ENCODE measurements at regions not wholly inside any gene's neighbourhood (a gene's known extent, or its start where the extent isn't known, plus 50 kb on each side); places are given as distances from the start of the nearest gene placed in this dataset.

DNA sequence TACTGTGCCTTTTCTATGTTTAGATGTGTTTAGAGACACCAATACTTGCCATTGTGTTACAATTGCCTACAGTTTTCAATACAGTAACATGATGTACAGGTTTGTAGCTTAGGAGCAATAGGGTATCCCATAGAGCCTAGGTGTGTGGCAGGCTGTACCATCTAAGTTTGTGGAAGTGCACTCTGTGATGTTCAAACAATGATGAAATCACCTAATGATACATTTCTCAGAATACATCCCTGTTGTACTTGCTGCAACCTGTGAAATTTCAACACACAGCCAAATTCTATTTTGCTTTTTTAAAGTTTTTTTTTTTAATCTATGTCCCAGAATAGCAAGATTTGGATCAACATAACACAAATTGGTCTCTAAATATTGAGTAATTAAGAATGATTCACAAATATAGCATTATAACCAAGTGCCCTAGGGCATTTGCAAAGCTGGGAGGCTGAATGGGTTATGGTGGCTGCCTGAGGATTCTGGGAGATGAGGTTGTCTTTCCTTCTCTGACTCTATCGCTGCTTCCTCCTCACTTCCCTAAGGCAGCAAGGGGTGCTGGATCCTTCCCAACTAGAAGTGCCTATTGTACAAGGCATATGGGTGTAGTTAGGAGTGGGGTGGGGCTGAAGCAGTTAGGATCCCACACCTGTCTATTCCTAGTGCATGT lies 78.3 kb downstream of the SKA1 start:
- H3K36me3 ChIP-seq (ENCODE audit: low read depth): no peaks in the 10 kb centered on the region
- no peaks in the 10 kb centered on the region for H3K9me3 ChIP-seq (ENCODE audit: severe bottlenecking)
- H3K27me3 ChIP-seq (ENCODE audit: insufficient read depth, poor library complexity, severe bottlenecking): no peaks in the 10 kb centered on the region
- no peak overlapping the region for H3K4me3 ChIP-seq (ENCODE audit: severe bottlenecking)
- H3K4me1 ChIP-seq (ENCODE audit: insufficient read depth, poor library complexity, severe bottlenecking): peaks cover 12% of the 10 kb centered on the region
- ATAC-seq (ENCODE audit: low read depth): peak; percentile 60
- H3K27ac ChIP-seq (ENCODE audit: poor library complexity, severe bottlenecking): peak overlapping the region; percentile 54
- no peak for TF ChIP-seq CTCF (IDR thresholded peaks at IDR 0.05; ENCODE audit: poor library complexity, severe bottlenecking)
- DNase-seq (ENCODE audit: low spot score): no peak

- no peaks in the 10 kb centered on the region for H3K27me3 ChIP-seq (ENCODE audit: insufficient read depth, poor library complexity, severe bottlenecking)
- H3K36me3 ChIP-seq (ENCODE audit: low read depth): no peaks in the 10 kb centered on the region
- no peak for ATAC-seq (ENCODE audit: low read depth)
- peaks cover 12% of the 10 kb centered on the region for H3K4me1 ChIP-seq (ENCODE audit: insufficient read depth, poor library complexity, severe bottlenecking)
- no peak for TF ChIP-seq CTCF (IDR thresholded peaks at IDR 0.05; ENCODE audit: poor library complexity, severe bottlenecking)
- H3K27ac ChIP-seq (ENCODE audit: poor library complexity, severe bottlenecking): peak overlapping the region; percentile 54
- DNase-seq (ENCODE audit: low spot score): no peak
- H3K9me3 ChIP-seq (ENCODE audit: severe bottlenecking): no peaks in the 10 kb centered on the region
- no peak overlapping the region for H3K4me3 ChIP-seq (ENCODE audit: severe bottlenecking)
Measured at GRCh38 chr18:50453732-50454131, 78.9 kb downstream of the SKA1 start.

GRCh38 chr18:50454387-50454988 lies 79.6 kb downstream of the SKA1 start:
- Histone ChIP-seq H3K9me3 (ENCODE audit: severe bottlenecking) (no peaks in the 10 kb centered on the region), H3K4me3 (ENCODE audit: severe bottlenecking) (no peak overlapping the region), H3K4me1 (ENCODE audit: insufficient read depth, poor library complexity, severe bottlenecking) (peaks cover 12% of the 10 kb centered on the region), H3K27me3 (ENCODE audit: insufficient read depth, poor library complexity, severe bottlenecking) (no peaks in the 10 kb centered on the region), H3K27ac (ENCODE audit: poor library complexity, severe bottlenecking) (peak overlapping the region; percentile 54), H3K36me3 (ENCODE audit: low read depth) (no peaks in the 10 kb centered on the region)
- peak; percentile 86 for ATAC-seq (ENCODE audit: low read depth)
- no peak for TF ChIP-seq CTCF (IDR thresholded peaks at IDR 0.05; ENCODE audit: poor library complexity, severe bottlenecking)
- no peak for DNase-seq (ENCODE audit: low spot score)

- DNase-seq (ENCODE audit: low spot score): no peak
- no peak overlapping the region for H3K4me3 ChIP-seq (ENCODE audit: severe bottlenecking)
Measured at GRCh38 chr18:50456285-50456684, 81.4 kb downstream of the SKA1 start.

More at GRCh38 chr18:50456285-50456684, 81.4 kb downstream of the SKA1 start:
- H3K27ac ChIP-seq (ENCODE audit: poor library complexity, severe bottlenecking): no peak overlapping the region
- H3K4me1 ChIP-seq (ENCODE audit: insufficient read depth, poor library complexity, severe bottlenecking): peaks cover 12% of the 10 kb centered on the region
- no peaks in the 10 kb centered on the region for H3K36me3 ChIP-seq (ENCODE audit: low read depth)
- H3K9me3 ChIP-seq (ENCODE audit: severe bottlenecking): no peaks in the 10 kb centered on the region
- TF ChIP-seq CTCF (IDR thresholded peaks at IDR 0.05; ENCODE audit: poor library complexity, severe bottlenecking): no peak
- no peak for ATAC-seq (ENCODE audit: low read depth)
- H3K27me3 ChIP-seq (ENCODE audit: insufficient read depth, poor library complexity, severe bottlenecking): no peaks in the 10 kb centered on the region

Data from RWPE2 (cell line).